Neural cell (in vitro differentiated cells): ENCODE measurements at regions not wholly inside any gene's neighbourhood (a gene's known extent, or its start where the extent isn't known, plus 50 kb on each side); places are given as distances from the start of the nearest gene placed in this dataset.

Experiments
- H2AFZ ChIP-seq: fragments of 200-600, 300-800 bp; sonication (generic), shearing (Covaris generic); 2 replicates; pipeline ENCODE4 v1.6.0; 2014; ENCODE audit warnings: low read depth, mild to moderate bottlenecking, antibody characterized with exemption, low read length, moderate library complexity
- H3F3A ChIP-seq: fragments of 200-600 bp; shearing (Covaris generic); 2 replicates; pipeline ENCODE4 v1.6.1; 2016; ENCODE audit warnings: mild to moderate bottlenecking, moderate library complexity, mixed read lengths, antibody characterized with exemption, low read length; ENCODE audit not compliant: insufficient read depth, poor library complexity, severe bottlenecking
- H3K27ac ChIP-seq: fragments of 200-600, 300-800 bp; sonication (generic), shearing (Covaris generic); 2 replicates; pipeline ENCODE4 v1.5.1; 2014; ENCODE audit warnings: mild to moderate bottlenecking, low read length, moderate library complexity
- H3K27me3 ChIP-seq: fragments of 300-800, 200-600 bp; sonication (generic), shearing (Covaris generic); 2 replicates; pipeline ENCODE4 v1.6.0; 2014; ENCODE audit warnings: mild to moderate bottlenecking, low read depth, low read length, moderate library complexity; ENCODE audit not compliant: insufficient read depth
- H3K36me3 ChIP-seq: fragments of 300-800, 200-600 bp; sonication (generic), shearing (Covaris generic); 2 replicates; pipeline ENCODE4 v1.5.1; 2014; ENCODE audit warnings: mild to moderate bottlenecking, antibody characterized with exemption, low read length, moderate library complexity; ENCODE audit not compliant: insufficient read depth
- H3K4me2 ChIP-seq: fragments of 300-800, 200-600 bp; sonication (generic), shearing (Covaris generic); 2 replicates; pipeline ENCODE4 v1.6.0; 2014; ENCODE audit warnings: mild to moderate bottlenecking, low read length
- H3K4me3 ChIP-seq: fragments of 300-800, 200-600 bp; sonication (generic), shearing (Covaris generic); 2 replicates; pipeline ENCODE4 v1.5.1; 2014; ENCODE audit warnings: mild to moderate bottlenecking, low read length, moderate library complexity
- H3K79me2 ChIP-seq: fragments of 200-600 bp; shearing (Covaris generic); replicated peaks from 2 replicates; pipeline ENCODE4 v1.6.0; 2014; ENCODE audit warnings: mild to moderate bottlenecking, low read length, moderate library complexity; ENCODE audit not compliant: insufficient read depth
- H3K9ac ChIP-seq: fragments of 300-800, 200-600 bp; sonication (generic), shearing (Covaris generic); 2 replicates; pipeline ENCODE4 v1.6.1; 2016; ENCODE audit warnings: mild to moderate bottlenecking, low read length, mixed read lengths
- H3K9me2 ChIP-seq: fragments of 200-600 bp; shearing (Covaris generic); 2 replicates; pipeline ENCODE4 v1.6.1; 2016; ENCODE audit warnings: mild to moderate bottlenecking, low read length, mixed read lengths; ENCODE audit not compliant: insufficient read depth
- H3K9me3 ChIP-seq: fragments of 200-600, 300-800 bp; sonication (generic), shearing (Covaris generic); 2 replicates; pipeline ENCODE4 v1.6.1; 2016; ENCODE audit warnings: mild to moderate bottlenecking, mixed run types, low read length, moderate library complexity, mixed read lengths
- H4K20me1 ChIP-seq: fragments of 200-600 bp; shearing (Covaris generic); 2 replicates; pipeline ENCODE4 v1.6.1; 2016; ENCODE audit warnings: mild to moderate bottlenecking, mixed run types; ENCODE audit not compliant: insufficient read depth
- EP300 ChIP-seq: fragments of 450-650 bp; conservative IDR thresholded peaks from 2 replicates; pipeline ENCODE4 v1.6.1; 2014; ENCODE audit warnings: antibody characterized with exemption, mild to moderate bottlenecking, moderate library complexity; ENCODE audit not compliant: poor library complexity, severe bottlenecking
- EZH2 ChIP-seq: fragments of 200-600, 300-800 bp; shearing (Covaris generic), sonication (generic); IDR thresholded peaks from 2 replicates; pipeline ENCODE4 v1.6.1; 2014; ENCODE audit warnings: antibody characterized with exemption, low read length, borderline replicate concordance, mild to moderate bottlenecking; ENCODE audit not compliant: insufficient read depth, poor library complexity, severe bottlenecking
- MXI1 ChIP-seq: fragments of 450-650 bp; conservative IDR thresholded peaks from 2 replicates; pipeline ENCODE4 v1.6.1; 2014; ENCODE audit warnings: antibody characterized with exemption, mild to moderate bottlenecking; ENCODE audit not compliant: poor library complexity, severe bottlenecking
- POLR2AphosphoS5 ChIP-seq: IDR thresholded peaks from 2 replicates; pipeline ENCODE4 v1.6.1; 2012
- RAD21 ChIP-seq: fragments of 450-650 bp; conservative IDR thresholded peaks from 2 replicates; pipeline ENCODE4 v1.6.1; 2014; ENCODE audit warnings: antibody characterized with exemption, mild to moderate bottlenecking, moderate library complexity
- REST ChIP-seq: IDR thresholded peaks from 2 replicates; pipeline ENCODE4 v1.6.1; 2012; ENCODE audit warnings: borderline replicate concordance
- SMC3 ChIP-seq: fragments of 450-650 bp; conservative IDR thresholded peaks from 2 replicates; pipeline ENCODE4 v1.6.1; 2014; ENCODE audit warnings: antibody characterized with exemption, mild to moderate bottlenecking, moderate library complexity; ENCODE audit not compliant: poor library complexity
- TAF1 ChIP-seq: IDR thresholded peaks from 2 replicates; pipeline ENCODE4 v1.6.1; 2012; ENCODE audit warnings: low read depth
- TF ChIP-seq, protein P1 (sequence below): fragments of 450-650 bp; IDR thresholded peaks from 2 replicates; pipeline ENCODE4 v1.5.1; 2014; ENCODE audit warnings: antibody characterized with exemption, mild to moderate bottlenecking, moderate library complexity; ENCODE audit not compliant: poor library complexity, severe bottlenecking

GRCh38 chr10:118145256-118145655 is 98.5 kb upstream of the RAB11FIP2 start:
- H3K27me3 ChIP-seq = no peaks in the 10 kb centered on the region

GRCh38 chr10:118141471-118141870 is 94.7 kb upstream of the RAB11FIP2 start:
- Histone ChIP-seq H3K27me3 (no peaks in the 10 kb centered on the region), H4K20me1 (no peaks in the 10 kb centered on the region), H3K4me2 (no peak overlapping the region), H3K4me3 (no peak overlapping the region), H3K9me3 (no peaks in the 10 kb centered on the region), H3K27ac (no peak overlapping the region), H2AFZ (no peak overlapping the region), H3K79me2 (no peaks in the 10 kb centered on the region), H3F3A (no peaks in the 10 kb centered on the region), H3K9me2 (no peaks in the 10 kb centered on the region), H3K36me3 (no peaks in the 10 kb centered on the region), H3K9ac (no peak overlapping the region)
- TF ChIP-seq TAF1 (no peak), RAD21 (no peak), POLR2AphosphoS5 (no peak)

More at GRCh38 chr10:118145256-118145655, 98.5 kb upstream of the RAB11FIP2 start:
- Histone ChIP-seq H3K9me3 (peaks cover under 1% of the 10 kb centered on the region), H3F3A (no peaks in the 10 kb centered on the region), H3K36me3 (no peaks in the 10 kb centered on the region), H3K4me2 (no peak overlapping the region), H3K4me3 (no peak overlapping the region), H4K20me1 (no peaks in the 10 kb centered on the region), H3K9me2 (no peaks in the 10 kb centered on the region), H3K27ac (no peak overlapping the region), H3K9ac (no peak overlapping the region), H3K79me2 (no peaks in the 10 kb centered on the region), H2AFZ (no peak overlapping the region)
- TF ChIP-seq MXI1 (no peak), EP300 (no peak), TAF1 (no peak), SMC3 (no peak), POLR2AphosphoS5 (no peak), EZH2 (no peak), RAD21 (no peak), REST (no peak)
- TF ChIP-seq, protein P1, sequence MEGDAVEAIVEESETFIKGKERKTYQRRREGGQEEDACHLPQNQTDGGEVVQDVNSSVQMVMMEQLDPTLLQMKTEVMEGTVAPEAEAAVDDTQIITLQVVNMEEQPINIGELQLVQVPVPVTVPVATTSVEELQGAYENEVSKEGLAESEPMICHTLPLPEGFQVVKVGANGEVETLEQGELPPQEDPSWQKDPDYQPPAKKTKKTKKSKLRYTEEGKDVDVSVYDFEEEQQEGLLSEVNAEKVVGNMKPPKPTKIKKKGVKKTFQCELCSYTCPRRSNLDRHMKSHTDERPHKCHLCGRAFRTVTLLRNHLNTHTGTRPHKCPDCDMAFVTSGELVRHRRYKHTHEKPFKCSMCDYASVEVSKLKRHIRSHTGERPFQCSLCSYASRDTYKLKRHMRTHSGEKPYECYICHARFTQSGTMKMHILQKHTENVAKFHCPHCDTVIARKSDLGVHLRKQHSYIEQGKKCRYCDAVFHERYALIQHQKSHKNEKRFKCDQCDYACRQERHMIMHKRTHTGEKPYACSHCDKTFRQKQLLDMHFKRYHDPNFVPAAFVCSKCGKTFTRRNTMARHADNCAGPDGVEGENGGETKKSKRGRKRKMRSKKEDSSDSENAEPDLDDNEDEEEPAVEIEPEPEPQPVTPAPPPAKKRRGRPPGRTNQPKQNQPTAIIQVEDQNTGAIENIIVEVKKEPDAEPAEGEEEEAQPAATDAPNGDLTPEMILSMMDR = no peak

GRCh38 chr10:118139321-118139720 is 92.6 kb upstream of the RAB11FIP2 start:
- Histone ChIP-seq H3K36me3 (no peaks in the 10 kb centered on the region), H3K9me2 (no peaks in the 10 kb centered on the region), H3K4me3 (no peak overlapping the region), H3K9ac (no peak overlapping the region), H3K79me2 (no peaks in the 10 kb centered on the region), H2AFZ (no peak overlapping the region), H3K9me3 (no peaks in the 10 kb centered on the region), H4K20me1 (no peaks in the 10 kb centered on the region), H3K4me2 (no peak overlapping the region), H3K27me3 (no peaks in the 10 kb centered on the region), H3F3A (no peaks in the 10 kb centered on the region), H3K27ac (no peak overlapping the region)
- TF ChIP-seq EP300 (no peak), RAD21 (no peak), TAF1 (no peak), EZH2 (no peak), POLR2AphosphoS5 (no peak), SMC3 (no peak), REST (no peak), MXI1 (no peak)
- TF ChIP-seq, protein P1 = no peak
